ENCODE measurements at regions not wholly inside any gene's neighbourhood (a gene's known extent, or its start where the extent isn't known, plus 50 kb on each side); places are given as distances from the start of the nearest gene placed in this dataset.

DNA sequence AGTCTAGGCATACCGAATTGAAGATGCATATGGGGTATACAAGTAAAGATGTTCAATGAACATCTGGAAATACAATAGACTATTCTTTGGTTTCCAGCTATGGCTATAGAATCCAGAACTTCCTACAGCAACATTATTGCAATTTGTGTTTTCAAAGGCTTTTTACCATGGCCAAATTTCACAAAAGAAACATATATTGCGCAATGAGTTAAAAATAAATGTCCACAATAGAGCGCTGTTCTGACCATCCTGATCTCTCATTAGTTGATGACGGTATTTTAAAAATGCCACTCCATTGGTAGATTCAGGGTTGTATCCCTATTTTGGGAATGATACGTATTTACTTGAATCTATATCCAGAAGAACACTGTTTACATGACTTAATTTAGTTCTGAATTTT lies 139.2 kb downstream of the LINC00632 start:
- Mint-ChIP-seq H3K36me3 (ENCODE audit: low read depth) (no peaks in the 10 kb centered on the region), H3K27me3 (no peaks in the 10 kb centered on the region), H3K9me3 (no peaks in the 10 kb centered on the region), H3K4me1 (no peaks in the 10 kb centered on the region), H3K4me3 (no peak overlapping the region), H3K27ac (no peak overlapping the region)
- DNase-seq, result no peak
- ATAC-seq, result no peak

DNA sequence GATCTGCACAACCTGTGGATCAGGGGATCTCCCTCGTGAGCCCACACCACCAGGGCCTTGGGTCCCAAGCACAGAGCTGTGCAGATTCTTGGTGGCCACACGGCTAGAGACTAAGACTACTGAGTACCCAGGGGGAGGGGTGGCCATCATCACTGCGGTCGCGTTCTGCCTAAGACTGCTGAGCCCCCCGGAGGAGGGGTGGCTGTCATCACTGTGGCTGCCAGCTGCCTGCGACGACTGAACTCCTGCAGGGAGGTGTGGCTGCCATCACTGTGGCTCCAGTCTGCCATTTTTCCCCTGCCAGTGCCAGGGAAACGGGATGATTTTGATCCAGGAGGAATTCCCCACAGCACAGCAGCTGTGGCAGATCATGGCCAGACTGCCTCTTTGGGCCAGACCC lies 141.7 kb upstream of the SPANXB1 start:
- no peaks in the 10 kb centered on the region for H3K9me3 Mint-ChIP-seq
- DNase-seq (no peak), ATAC-seq (no peak)
- H3K4me3 Mint-ChIP-seq, result no peak overlapping the region
- H3K36me3 Mint-ChIP-seq (ENCODE audit: low read depth), result no peaks in the 10 kb centered on the region
- H3K4me1 Mint-ChIP-seq, result no peaks in the 10 kb centered on the region
- H3K27ac Mint-ChIP-seq, result no peak overlapping the region
- no peaks in the 10 kb centered on the region for H3K27me3 Mint-ChIP-seq

- Mint-ChIP-seq H3K4me1 (no peaks in the 10 kb centered on the region), H3K4me3 (no peak overlapping the region), H3K27me3 (no peaks in the 10 kb centered on the region), H3K9me3 (no peaks in the 10 kb centered on the region), H3K36me3 (ENCODE audit: low read depth) (no peaks in the 10 kb centered on the region), H3K27ac (no peak overlapping the region)
- no peak for ATAC-seq
- DNase-seq, result no peak
These were observed 135.9 kb upstream of the SPANXB1 start for GRCh38 chrX:140866446-140866845.

DNA sequence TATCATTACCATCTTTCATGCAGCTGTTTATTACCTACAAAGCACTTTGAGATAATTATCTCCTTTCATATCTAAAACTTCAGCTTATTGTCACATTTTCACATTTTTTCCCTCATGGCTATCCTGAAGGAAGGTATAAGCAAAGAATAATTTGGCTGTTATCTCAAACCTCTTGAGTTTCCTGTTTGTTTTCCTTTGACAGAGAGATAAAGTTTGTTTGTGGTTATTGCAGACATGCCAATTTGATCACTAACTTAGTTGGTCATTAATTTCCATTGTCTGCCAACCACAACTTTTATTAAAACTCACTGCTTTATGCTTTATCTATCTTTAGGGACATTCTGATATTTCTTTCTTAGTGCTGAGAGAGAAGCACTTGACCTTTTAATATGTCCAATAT lies 89.8 kb upstream of the SPANXB1 start:
- H3K4me3 Mint-ChIP-seq, result no peak overlapping the region
- ATAC-seq (no peak), DNase-seq (no peak)
- H3K27ac Mint-ChIP-seq, result no peak overlapping the region
- H3K4me1 Mint-ChIP-seq, result peaks cover 1% of the 10 kb centered on the region
- H3K27me3 Mint-ChIP-seq, result peaks cover 2% of the 10 kb centered on the region
- H3K36me3 Mint-ChIP-seq (ENCODE audit: low read depth), result no peaks in the 10 kb centered on the region
- no peaks in the 10 kb centered on the region for H3K9me3 Mint-ChIP-seq

DNA sequence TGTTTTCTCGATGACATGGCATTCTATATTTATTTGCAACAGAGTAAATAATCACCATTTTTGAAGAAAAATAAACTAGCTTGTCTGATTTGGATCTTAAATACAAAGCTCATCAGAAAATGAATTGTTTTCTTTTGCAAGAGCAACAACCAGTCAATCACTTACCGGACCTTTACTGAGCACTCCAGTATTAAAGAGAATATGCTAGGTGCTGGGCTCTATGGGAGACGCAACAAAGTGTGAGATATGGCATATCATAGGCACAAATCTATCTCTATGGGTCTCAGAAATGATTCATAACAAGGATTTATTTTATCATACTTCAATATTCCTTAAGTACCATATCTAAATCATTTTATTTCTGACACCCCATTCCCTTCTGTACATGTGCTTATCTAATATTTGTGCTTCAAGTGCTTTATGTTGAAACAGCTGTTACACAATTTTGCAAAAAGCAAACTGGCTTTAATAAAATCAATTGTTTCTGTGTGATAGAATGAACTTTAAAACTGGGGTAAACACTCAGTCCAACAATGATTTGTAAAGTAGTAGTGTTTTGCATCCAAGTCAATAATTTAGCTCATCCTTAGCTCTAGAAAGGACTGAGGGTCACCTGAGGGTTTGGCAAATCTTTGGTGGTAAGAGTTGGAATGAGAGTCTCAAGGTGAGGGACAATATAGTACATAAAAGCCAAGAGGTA lies 88.4 kb upstream of the SPANXB1 start:
- H3K4me1 Mint-ChIP-seq, result peaks cover 8% of the 10 kb centered on the region
- H3K36me3 Mint-ChIP-seq (ENCODE audit: low read depth), result no peaks in the 10 kb centered on the region
- H3K27me3 Mint-ChIP-seq, result peaks cover 2% of the 10 kb centered on the region
- H3K4me3 Mint-ChIP-seq, result no peak overlapping the region
- no peak for DNase-seq
- no peaks in the 10 kb centered on the region for H3K9me3 Mint-ChIP-seq
- no peak overlapping the region for H3K27ac Mint-ChIP-seq
- ATAC-seq, result no peak

GRCh38 chrX:140916872-140917271 lies 85.5 kb upstream of the SPANXB1 start:
- H3K27me3 Mint-ChIP-seq, result no peaks in the 10 kb centered on the region
- no peak overlapping the region for H3K27ac Mint-ChIP-seq
- H3K4me3 Mint-ChIP-seq, result no peak overlapping the region
- H3K36me3 Mint-ChIP-seq (ENCODE audit: low read depth), result no peaks in the 10 kb centered on the region
- H3K9me3 Mint-ChIP-seq, result no peaks in the 10 kb centered on the region
- DNase-seq (no peak), ATAC-seq (no peak)
- H3K4me1 Mint-ChIP-seq, result peaks cover 8% of the 10 kb centered on the region

DNA sequence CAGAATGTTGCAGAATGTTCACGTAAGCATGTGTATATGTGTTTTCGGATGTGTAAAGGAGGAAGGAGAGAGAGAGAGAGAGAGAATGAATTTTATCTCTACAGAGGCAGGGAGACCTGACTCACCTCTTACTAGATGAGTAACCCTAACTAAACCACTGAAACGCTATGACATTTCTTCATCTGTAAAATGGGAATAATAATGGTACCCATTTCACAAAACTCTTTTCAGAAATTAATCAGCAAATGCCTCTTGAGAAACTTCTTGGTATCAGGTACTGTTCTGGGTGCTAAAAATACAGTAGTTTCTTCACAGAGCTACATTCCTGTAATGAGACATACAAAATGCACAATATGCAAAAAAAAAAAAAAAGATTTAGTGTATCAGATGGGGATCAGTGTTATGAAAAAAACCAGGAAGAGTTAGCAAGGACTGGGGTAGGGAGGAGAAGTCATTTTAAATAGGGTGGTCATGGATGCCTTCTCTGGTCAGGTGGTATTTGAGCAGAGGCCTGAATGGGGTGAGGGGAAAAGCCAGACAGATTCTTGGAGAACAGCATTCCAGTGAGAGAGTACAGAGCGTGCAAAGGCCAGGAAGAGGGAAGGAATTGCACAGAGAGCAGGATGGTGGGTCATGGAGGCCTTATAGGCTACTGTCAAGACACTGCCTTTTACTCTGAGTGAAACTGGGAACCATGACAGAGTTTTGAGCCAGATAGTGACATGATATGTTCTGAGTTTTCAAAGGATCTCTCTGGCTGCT lies 84.9 kb upstream of the SPANXB1 start:
- DNase-seq, result no peak
- Mint-ChIP-seq H3K4me1 (peaks cover 8% of the 10 kb centered on the region), H3K4me3 (no peak overlapping the region), H3K27ac (no peak overlapping the region), H3K27me3 (no peaks in the 10 kb centered on the region), H3K9me3 (no peaks in the 10 kb centered on the region), H3K36me3 (ENCODE audit: low read depth) (no peaks in the 10 kb centered on the region)
- ATAC-seq, result no peak

GRCh38 chrX:140918398-140919038 lies 83.9 kb upstream of the SPANXB1 start:
- Mint-ChIP-seq H3K27ac (no peak overlapping the region), H3K9me3 (no peaks in the 10 kb centered on the region), H3K27me3 (no peaks in the 10 kb centered on the region), H3K4me1 (peaks cover 8% of the 10 kb centered on the region), H3K36me3 (ENCODE audit: low read depth) (no peaks in the 10 kb centered on the region), H3K4me3 (no peak overlapping the region)
- ATAC-seq (peak; percentile 52), DNase-seq (no peak)

DNA sequence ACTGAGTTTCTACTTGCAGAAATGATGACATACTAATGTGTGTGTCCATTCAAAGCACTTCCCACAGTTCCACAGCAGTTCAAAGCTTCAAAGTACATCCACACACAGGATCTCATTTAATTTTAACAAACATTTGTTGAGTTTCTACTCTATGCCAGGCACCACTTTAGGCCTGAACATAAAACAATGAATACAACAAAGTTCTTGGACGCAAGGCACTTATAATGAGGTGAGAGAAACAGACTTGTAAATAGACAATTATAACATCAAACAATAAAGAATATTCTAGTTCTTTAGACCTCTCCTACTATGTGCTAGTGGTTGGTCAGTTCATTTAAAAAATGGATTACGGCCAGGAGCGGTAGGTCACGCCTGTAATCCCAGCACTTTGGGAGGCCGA lies 82.0 kb upstream of the SPANXB1 start:
- Mint-ChIP-seq H3K4me3 (no peak overlapping the region), H3K27ac (no peak overlapping the region), H3K27me3 (no peaks in the 10 kb centered on the region), H3K4me1 (peaks cover 8% of the 10 kb centered on the region), H3K9me3 (no peaks in the 10 kb centered on the region), H3K36me3 (ENCODE audit: low read depth) (no peaks in the 10 kb centered on the region)
- ATAC-seq (no peak), DNase-seq (no peak)

- H3K27me3 Mint-ChIP-seq, result no peaks in the 10 kb centered on the region
- no peaks in the 10 kb centered on the region for H3K9me3 Mint-ChIP-seq
- DNase-seq (no peak), ATAC-seq (no peak)
- H3K4me3 Mint-ChIP-seq, result no peak overlapping the region
- no peaks in the 10 kb centered on the region for H3K36me3 Mint-ChIP-seq (ENCODE audit: low read depth)
- no peak overlapping the region for H3K27ac Mint-ChIP-seq
- H3K4me1 Mint-ChIP-seq, result peaks cover 1% of the 10 kb centered on the region
These were observed 79.3 kb upstream of the SPANXB1 start for GRCh38 chrX:140923118-140923517.

GRCh38 chrX:140928739-140929138 lies 73.7 kb upstream of the SPANXB1 start:
- ATAC-seq, result no peak
- Mint-ChIP-seq H3K4me3 (no peak overlapping the region), H3K36me3 (ENCODE audit: low read depth) (no peaks in the 10 kb centered on the region), H3K4me1 (no peaks in the 10 kb centered on the region), H3K27ac (no peak overlapping the region), H3K27me3 (no peaks in the 10 kb centered on the region), H3K9me3 (no peaks in the 10 kb centered on the region)
- no peak for DNase-seq

DNA sequence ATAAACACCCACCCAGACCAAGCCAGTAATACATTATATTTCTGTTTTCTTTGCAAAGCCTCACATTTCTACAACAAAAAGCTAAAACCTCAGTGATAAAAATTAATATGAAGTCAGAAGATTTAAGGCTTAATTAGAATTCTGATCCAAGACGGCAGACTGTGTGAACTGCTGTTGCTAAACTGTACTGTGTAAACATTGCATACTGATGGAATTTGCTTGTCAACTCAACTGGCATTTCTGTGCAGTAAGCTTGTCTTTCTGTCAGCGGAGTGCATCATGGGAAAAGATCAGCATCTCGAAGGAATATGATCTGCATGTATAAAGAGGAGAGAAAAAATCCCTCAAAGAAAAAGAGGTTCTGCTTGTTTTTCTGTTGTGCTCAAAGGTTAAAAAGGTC lies 69.4 kb upstream of the SPANXB1 start:
- ATAC-seq, result no peak
- Mint-ChIP-seq H3K27me3 (no peaks in the 10 kb centered on the region), H3K36me3 (ENCODE audit: low read depth) (no peaks in the 10 kb centered on the region), H3K27ac (no peak overlapping the region), H3K9me3 (no peaks in the 10 kb centered on the region), H3K4me1 (no peaks in the 10 kb centered on the region), H3K4me3 (no peak overlapping the region)
- no peak for DNase-seq

DNA sequence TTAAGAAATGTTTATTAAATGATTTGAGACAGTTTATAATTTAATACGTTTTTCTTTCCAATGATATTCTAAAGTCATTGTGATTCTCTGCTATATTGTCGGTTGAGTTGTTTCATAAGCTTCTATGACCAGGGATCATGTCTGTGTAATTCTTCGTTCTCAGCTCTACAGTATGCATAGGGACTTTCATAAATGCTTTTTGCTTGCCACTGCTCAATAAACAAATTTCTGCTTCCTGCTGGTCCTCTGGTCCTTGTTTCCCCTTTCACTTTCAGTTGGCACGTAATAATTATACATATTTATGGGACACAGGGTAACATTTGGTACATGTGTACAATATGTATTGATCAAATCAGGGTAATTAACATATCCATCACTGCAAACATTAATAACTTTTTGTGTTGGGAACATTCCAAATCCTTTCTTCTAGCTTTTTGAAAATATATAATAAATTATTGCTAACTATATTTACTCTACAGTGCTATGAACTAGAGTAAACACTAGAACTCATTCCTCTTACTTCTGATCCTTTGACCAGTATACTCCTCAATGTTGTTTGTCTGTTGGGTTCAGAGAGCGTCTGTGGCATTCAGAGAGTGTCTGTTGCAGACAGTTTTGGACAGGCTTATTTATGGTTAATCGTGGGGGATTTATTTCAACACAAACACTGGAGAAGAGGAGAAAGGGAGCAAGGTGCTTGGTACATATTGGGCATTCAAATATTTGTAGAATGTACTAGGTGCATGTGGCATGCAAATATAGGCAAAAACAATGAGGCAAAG lies 68.3 kb upstream of the SPANXB1 start:
- Mint-ChIP-seq H3K4me1 (no peaks in the 10 kb centered on the region), H3K27me3 (no peaks in the 10 kb centered on the region), H3K4me3 (no peak overlapping the region), H3K36me3 (ENCODE audit: low read depth) (no peaks in the 10 kb centered on the region), H3K9me3 (no peaks in the 10 kb centered on the region), H3K27ac (no peak overlapping the region)
- DNase-seq (no peak), ATAC-seq (no peak)

GRCh38 chrX:140943513-140943912 lies 58.9 kb upstream of the SPANXB1 start:
- no peak overlapping the region for H3K4me3 Mint-ChIP-seq
- DNase-seq, result no peak

More at GRCh38 chrX:140943513-140943912, 58.9 kb upstream of the SPANXB1 start:
- Mint-ChIP-seq H3K9me3 (no peaks in the 10 kb centered on the region), H3K27ac (no peak overlapping the region), H3K36me3 (ENCODE audit: low read depth) (no peaks in the 10 kb centered on the region), H3K4me1 (no peaks in the 10 kb centered on the region), H3K27me3 (no peaks in the 10 kb centered on the region)
- ATAC-seq, result no peak
